Stimulated activated CD8-positive, alpha-beta memory T cell treated with anti-CD3 and anti-CD28 coated beads, Interleukin-7, amount 100 ng/mL, for 24 hours (primary cell): ENCODE measurements at regions not wholly inside any gene's neighbourhood (a gene's known extent, or its start where the extent isn't known, plus 50 kb on each side); places are given as distances from the start of the nearest gene placed in this dataset.

ENCODE experiments used
- DNase-seq: peaks from one replicate; pipeline ENCODE4 v3.0.0-alpha.2; 2020; ENCODE audit warnings: low read depth

GRCh38 chr15:29952225-29952624, 130.0 kb upstream of the TJP1 start:
- DNase-seq = no peak

GRCh38 chr15:29945943-29946596, 123.8 kb upstream of the TJP1 start:
- no peak for DNase-seq

GRCh38 chr15:29944925-29945324, 122.7 kb upstream of the TJP1 start:
- no peak for DNase-seq

- DNase-seq = no peak
Measured at GRCh38 chr15:29942548-29942947, 120.3 kb upstream of the TJP1 start.

- DNase-seq = no peak
Measured at GRCh38 chr15:29942143-29942542, 119.9 kb upstream of the TJP1 start.

GRCh38 chr15:29939404-29939803, 117.1 kb upstream of the TJP1 start:
- DNase-seq = no peak

- DNase-seq = no peak
Measured at GRCh38 chr15:29938361-29939335, 116.4 kb upstream of the TJP1 start.

GRCh38 chr15:29937956-29938355, 115.7 kb upstream of the TJP1 start:
- DNase-seq = no peak

- no peak for DNase-seq
Measured at GRCh38 chr15:29936353-29937049, 114.2 kb upstream of the TJP1 start.

GRCh38 chr15:29935296-29936004, 113.2 kb upstream of the TJP1 start:
- DNase-seq = no peak

GRCh38 chr15:29934251-29934650, 112.0 kb upstream of the TJP1 start:
- DNase-seq = no peak

- no peak for DNase-seq
Measured at GRCh38 chr15:29933042-29933803, 111.0 kb upstream of the TJP1 start.

- no peak for DNase-seq
Measured at GRCh38 chr15:29926083-29926388, 103.8 kb upstream of the TJP1 start.

- peak; percentile 4 for DNase-seq
Measured at GRCh38 chr15:29925227-29926082, 103.2 kb upstream of the TJP1 start.

GRCh38 chr15:29924750-29925149, 102.5 kb upstream of the TJP1 start:
- no peak for DNase-seq

GRCh38 chr15:29922191-29922590, 99.9 kb upstream of the TJP1 start:
- no peak for DNase-seq

GRCh38 chr15:29921130-29921601, 98.9 kb upstream of the TJP1 start:
- no peak for DNase-seq

- no peak for DNase-seq
Measured at GRCh38 chr15:29920515-29920914, 98.2 kb upstream of the TJP1 start.

- no peak for DNase-seq
Measured at GRCh38 chr15:29919380-29919881, 97.2 kb upstream of the TJP1 start.
